Thymus (tissue), 11 donors: ENCODE measurements at regions not wholly inside any gene's neighbourhood (a gene's known extent, or its start where the extent isn't known, plus 50 kb on each side); places are given as distances from the start of the nearest gene placed in this dataset.
A peak's percentile ranks its signal among the peaks of the same experiment; 100 is the strongest.
"Not testable (repeated sequence)": the region's sequence is repeated elsewhere in the genome, so short reads cannot be mapped to it uniquely, and the experiment has no call there.

Source experiments
- DNase-seq, 9 donors: peaks; one replicate each; pipeline ENCODE4 v3.0.0-alpha.2; 2013; ENCODE audit warnings: low spot score in 9 of 9, low read depth in 6 of 9, missing footprints in 1 of 9
- H3K27ac ChIP-seq, 2 donors: one replicate each; pipeline ENCODE4 v1.5.1; 2013; ENCODE audit warnings: control low read depth in 1 of 2, low read depth in 1 of 2, low read length in 1 of 2, mild to moderate bottlenecking in 1 of 2, moderate library complexity in 1 of 2
- H3K27me3 ChIP-seq, 2 donors: one replicate each; pipeline ENCODE4 v1.5.1; 2013; ENCODE audit warnings: low read length in 1 of 2; ENCODE audit not compliant: control insufficient read depth in 2 of 2, insufficient read depth in 1 of 2
- H3K36me3 ChIP-seq, 2 donors: one replicate each; pipeline ENCODE4 v1.5.1; 2013; ENCODE audit warnings: low read length in 1 of 2, mild to moderate bottlenecking in 1 of 2, moderate library complexity in 1 of 2; ENCODE audit not compliant: control insufficient read depth in 2 of 2, insufficient read depth in 2 of 2
- H3K4me1 ChIP-seq, 2 donors: one replicate each; pipeline ENCODE4 v1.5.1; 2013; ENCODE audit warnings: low read length in 2 of 2; ENCODE audit not compliant: control insufficient read depth in 2 of 2, insufficient read depth in 2 of 2
- H3K4me3 ChIP-seq, 2 donors: one replicate each; pipeline ENCODE4 v1.5.1; 2013; ENCODE audit warnings: low read length in 2 of 2, control low read depth in 1 of 2, mild to moderate bottlenecking in 1 of 2
- H3K9me3 ChIP-seq, 2 donors: one replicate each; pipeline ENCODE4 v1.5.1; 2013; ENCODE audit warnings: low read length in 1 of 2, mild to moderate bottlenecking in 1 of 2; ENCODE audit not compliant: control insufficient read depth in 2 of 2, insufficient read depth in 1 of 2
- WGBS: extraction: QIAGEN DNeasy Blood & Tissue Kit; methylation state at CpG from one replicate; pipeline ENCODE4 v1.1.7; 2013; 5-methylcytosine and 5-hydroxymethylcytosine counted together
- donor health status: healthy.

- 78% methylated on average over 2 of the region's 2 CpGs for WGBS
- no peaks in the 10 kb centered on the region for H3K36me3 ChIP-seq
- no peak overlapping the region for H3K27ac ChIP-seq
- H3K9me3 ChIP-seq = no peaks in the 10 kb centered on the region
- DNase-seq = no peak
- no peak overlapping the region for H3K4me3 ChIP-seq
- H3K4me1 ChIP-seq = no peaks in the 10 kb centered on the region
- H3K27me3 ChIP-seq = no peaks in the 10 kb centered on the region
Observed at GRCh38 chr4:147104768-147105167, 159.1 kb upstream of the TTC29 start.

- H3K9me3 ChIP-seq = no peaks in the 10 kb centered on the region
- DNase-seq = no peak
- whole genome bisulfite sequencing = 88% methylated on average over 2 of the region's 2 CpGs
- H3K27ac ChIP-seq = no peak overlapping the region
- no peaks in the 10 kb centered on the region for H3K27me3 ChIP-seq
- H3K4me1 ChIP-seq = no peaks in the 10 kb centered on the region
- no peaks in the 10 kb centered on the region for H3K36me3 ChIP-seq
- no peak overlapping the region for H3K4me3 ChIP-seq
Observed at GRCh38 chr4:147108409-147108808, 162.7 kb upstream of the TTC29 start.

DNA sequence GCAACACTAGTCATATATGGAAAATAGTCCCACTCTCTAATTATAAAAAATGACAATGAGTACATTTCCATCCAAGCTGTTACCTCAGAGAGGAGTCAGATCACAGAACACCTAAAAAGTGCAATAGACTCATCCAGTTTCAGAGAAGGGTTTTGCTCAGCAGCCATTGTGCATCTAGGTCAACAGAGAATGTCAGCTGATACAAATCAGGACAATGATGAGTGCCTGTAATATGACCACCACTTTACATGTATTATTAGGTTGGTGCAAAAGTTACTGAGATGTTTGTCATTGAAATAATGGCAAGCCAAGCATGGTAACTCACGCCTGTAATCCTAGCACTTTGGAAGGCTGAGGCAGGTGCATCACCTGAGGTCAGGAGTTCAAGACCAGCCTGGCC, 164.1 kb upstream of the TTC29 start:
- 90% methylated on average over 1 of the region's 1 CpG for WGBS
- DNase-seq = no peak

DNA sequence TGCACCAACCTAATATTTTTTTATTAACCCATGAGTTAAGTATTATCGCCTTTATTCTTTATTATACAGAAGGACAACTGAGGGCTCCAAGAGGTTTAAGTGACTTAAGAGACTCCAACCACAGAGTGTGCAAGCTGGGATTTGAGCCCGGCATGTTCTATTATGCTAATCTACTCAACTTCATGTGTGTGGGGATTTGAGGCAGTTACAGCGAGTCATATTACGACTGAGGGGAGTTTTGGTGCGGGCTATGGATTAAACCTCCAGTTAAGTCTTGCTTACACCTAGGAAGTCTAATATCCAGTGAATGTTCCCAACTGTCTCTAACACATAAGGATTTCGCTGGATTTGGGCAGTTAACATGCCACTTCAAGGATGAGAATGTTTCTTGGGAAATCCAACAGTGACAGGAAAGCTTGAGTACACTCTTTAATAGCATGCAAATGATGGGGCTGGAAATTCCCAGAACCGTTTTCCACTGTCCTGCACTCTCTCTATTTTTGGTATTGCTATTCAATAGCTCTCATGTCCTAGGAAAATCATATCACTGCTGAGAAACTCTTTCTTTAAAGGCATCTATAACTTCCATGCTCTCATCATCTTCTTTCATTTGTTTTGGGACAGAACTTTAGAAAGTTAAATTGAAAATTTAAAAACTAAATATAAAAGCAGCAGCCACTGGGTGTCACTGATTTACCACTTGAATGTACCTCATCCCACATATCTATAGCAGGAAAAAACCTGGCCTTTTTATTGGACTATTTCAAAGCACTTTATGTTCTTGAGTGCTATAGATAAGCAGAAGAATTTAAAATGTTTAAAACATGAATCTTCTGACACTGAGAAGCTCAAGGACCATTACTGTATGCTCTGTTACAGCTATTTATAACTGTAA, 165.1 kb upstream of the TTC29 start:
- Histone ChIP-seq H3K27ac (no peak overlapping the region), H3K4me3 (no peak overlapping the region), H3K36me3 (no peaks in the 10 kb centered on the region), H3K9me3 (no peaks in the 10 kb centered on the region), H3K27me3 (no peaks in the 10 kb centered on the region), H3K4me1 (no peaks in the 10 kb centered on the region)
- DNase-seq = no peak
- 86% methylated on average over 7 of the region's 7 CpGs for WGBS

More for the DNA sequence above, 164.1 kb upstream of the TTC29 start:
- H3K4me3 ChIP-seq = no peak overlapping the region
- no peaks in the 10 kb centered on the region for H3K9me3 ChIP-seq
- no peaks in the 10 kb centered on the region for H3K36me3 ChIP-seq
- H3K27me3 ChIP-seq = no peaks in the 10 kb centered on the region
- H3K27ac ChIP-seq = no peak overlapping the region
- no peaks in the 10 kb centered on the region for H3K4me1 ChIP-seq

- not testable (repeated sequence) for H3K9me3 ChIP-seq, H3K27me3 ChIP-seq, H3K27ac ChIP-seq, H3K4me1 ChIP-seq, DNase-seq, H3K36me3 ChIP-seq, H3K4me3 ChIP-seq
- WGBS = 85% methylated on average over 6 of the region's 6 CpGs
Observed at GRCh38 chr4:147112196-147112595, 166.5 kb upstream of the TTC29 start.

- no peak overlapping the region for H3K4me3 ChIP-seq
- H3K9me3 ChIP-seq = no peaks in the 10 kb centered on the region
- no peaks in the 10 kb centered on the region for H3K36me3 ChIP-seq
- no peaks in the 10 kb centered on the region for H3K4me1 ChIP-seq
- no peak overlapping the region for H3K27ac ChIP-seq
- no peak for DNase-seq
- no peaks in the 10 kb centered on the region for H3K27me3 ChIP-seq
- WGBS = 63% methylated on average over 4 of the region's 4 CpGs
Observed at GRCh38 chr4:147117431-147117830, 171.8 kb upstream of the TTC29 start.

DNA sequence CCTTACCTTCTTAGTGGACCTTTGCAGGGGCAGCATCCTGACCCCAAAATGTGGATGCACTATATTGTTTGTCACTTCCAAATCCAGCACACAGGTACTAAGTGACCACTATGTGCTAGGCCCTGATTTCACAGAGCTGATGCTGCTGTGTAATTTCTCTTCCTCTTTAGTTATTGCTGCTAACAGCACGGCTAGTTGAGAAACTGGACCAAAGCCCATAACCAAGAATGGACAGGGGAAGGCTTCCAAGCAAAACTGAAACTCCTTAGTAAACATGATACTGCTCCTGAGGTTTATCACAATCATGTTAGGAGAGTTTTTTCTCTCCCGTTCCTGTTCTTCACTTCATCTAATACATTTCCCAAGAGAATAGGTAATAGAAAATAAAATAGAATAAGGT, 172.9 kb upstream of the TTC29 start:
- no peaks in the 10 kb centered on the region for H3K36me3 ChIP-seq
- no peaks in the 10 kb centered on the region for H3K27me3 ChIP-seq
- no peak overlapping the region for H3K4me3 ChIP-seq
- no peaks in the 10 kb centered on the region for H3K9me3 ChIP-seq
- no peak overlapping the region for H3K27ac ChIP-seq
- H3K4me1 ChIP-seq = no peaks in the 10 kb centered on the region
- 78% methylated on average over 2 of the region's 2 CpGs for WGBS
- DNase-seq = peak in 1 of 9 donors; percentile 12

DNA sequence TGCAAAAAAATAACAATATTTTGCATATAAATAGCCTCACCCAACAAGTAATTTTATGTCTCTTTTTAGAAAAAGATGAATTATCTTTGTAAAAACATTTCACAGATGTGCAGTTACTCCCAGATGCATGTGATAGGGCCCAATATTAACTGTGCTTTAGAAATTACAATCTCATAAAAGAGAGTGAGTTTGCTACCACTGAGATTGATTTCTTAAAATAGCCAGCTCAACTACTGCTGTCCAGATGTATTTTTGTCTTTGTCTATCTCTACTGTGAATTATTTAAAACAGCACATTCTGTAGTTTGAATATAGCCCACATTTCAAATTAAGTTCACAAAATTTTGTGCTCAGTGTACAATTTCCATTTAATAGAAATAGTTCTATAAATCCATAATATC, 177.0 kb upstream of the TTC29 start:
- Histone ChIP-seq H3K36me3 (no peaks in the 10 kb centered on the region), H3K27ac (no peak overlapping the region), H3K4me3 (no peak overlapping the region), H3K27me3 (no peaks in the 10 kb centered on the region), H3K4me1 (no peaks in the 10 kb centered on the region), H3K9me3 (no peaks in the 10 kb centered on the region)
- DNase-seq = no peak

DNA sequence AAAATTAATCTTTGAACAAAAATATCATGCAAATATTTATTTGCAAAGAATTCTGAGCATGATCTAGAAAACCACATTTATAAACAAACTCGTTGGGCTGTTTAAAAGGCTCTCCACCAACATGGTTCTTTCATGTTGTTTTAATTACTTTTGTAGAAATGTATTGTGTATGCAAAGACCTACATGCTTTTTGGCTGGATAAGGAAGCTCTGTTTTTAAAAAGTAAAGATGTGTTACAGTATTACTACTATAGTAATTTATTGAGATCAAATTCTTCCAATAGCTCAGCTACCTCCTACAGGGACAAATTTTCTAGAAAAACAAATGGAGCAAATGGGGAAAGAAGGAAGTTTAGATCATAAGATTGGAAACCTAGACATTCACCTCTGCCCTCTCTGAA, 177.5 kb upstream of the TTC29 start:
- Histone ChIP-seq H3K27ac (no peak overlapping the region), H3K4me3 (no peak overlapping the region), H3K36me3 (no peaks in the 10 kb centered on the region), H3K4me1 (no peaks in the 10 kb centered on the region), H3K27me3 (no peaks in the 10 kb centered on the region), H3K9me3 (no peaks in the 10 kb centered on the region)
- DNase-seq = no peak
- WGBS = 64% methylated on average over 1 of the region's 1 CpG
